ENCODE measurements at regions not wholly inside any gene's neighbourhood (a gene's known extent, or its start where the extent isn't known, plus 50 kb on each side); places are given as distances from the start of the nearest gene placed in this dataset.
A peak's percentile ranks its signal among the peaks of the same experiment; 100 is the strongest.

DNA sequence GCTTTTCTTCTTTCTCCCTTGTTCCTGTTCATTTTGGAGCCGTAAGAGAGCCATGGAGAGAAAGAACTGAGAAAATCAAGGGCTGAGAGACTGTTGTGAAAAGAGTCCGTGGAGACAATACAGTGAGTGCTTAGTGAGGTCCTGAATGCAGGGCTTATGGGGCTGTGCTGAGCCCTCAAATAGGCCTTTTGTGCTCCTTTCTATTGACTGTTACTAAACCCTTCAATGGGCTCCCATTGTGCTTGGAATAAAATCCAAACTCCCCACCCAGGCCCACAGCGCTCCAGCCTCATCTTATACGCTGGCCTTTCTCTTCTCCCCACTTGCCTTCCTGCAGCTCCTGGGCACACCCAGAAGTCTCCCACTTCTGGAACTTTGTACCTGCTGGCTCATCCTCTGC lies 243.1 kb upstream of the HABP2 start:
- Histone ChIP-seq H3K9me3 (ENCODE audit: control insufficient read depth, low read length) (peaks cover 2% of the 10 kb centered on the region), H3K4me3 (ENCODE audit: low read length) (no peak overlapping the region), H3K27me3 (ENCODE audit: control insufficient read depth, insufficient read depth) (no peaks in the 10 kb centered on the region), H3K4me1 (ENCODE audit: control insufficient read depth, insufficient read depth, low read length) (no peaks in the 10 kb centered on the region), H3K27ac (ENCODE audit: low read length) (no peak overlapping the region)
- 90% methylated on average over 4 of the region's 4 CpGs for WGBS
- ATAC-seq (no peak), DNase-seq (no peak)
- intact Hi-C loops (cut with DNase I), result no loop called here

DNA sequence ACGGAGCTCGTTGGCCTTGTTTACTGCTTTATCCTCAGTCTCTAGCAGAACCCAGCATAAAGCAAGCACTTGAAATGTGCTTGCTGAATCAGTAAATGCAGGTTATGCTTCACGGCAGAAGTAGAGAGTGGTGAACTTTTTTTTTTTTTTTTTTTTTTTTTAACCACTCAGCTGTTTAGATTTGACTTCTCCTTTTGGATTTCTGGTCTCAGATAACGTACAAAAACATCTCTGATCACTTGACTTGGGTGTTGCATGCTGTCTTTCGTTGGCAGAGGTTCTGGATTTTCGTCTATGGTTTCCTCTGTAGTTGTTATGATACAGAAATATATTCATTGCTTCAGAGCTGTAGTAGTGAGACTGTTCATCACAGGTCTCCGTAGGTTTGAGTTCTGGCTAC lies 242.5 kb upstream of the HABP2 start:
- Histone ChIP-seq H3K9me3 (ENCODE audit: control insufficient read depth, low read length) (peaks cover 2% of the 10 kb centered on the region), H3K4me1 (ENCODE audit: control insufficient read depth, insufficient read depth, low read length) (no peaks in the 10 kb centered on the region), H3K27ac (ENCODE audit: low read length) (no peak overlapping the region), H3K27me3 (ENCODE audit: control insufficient read depth, insufficient read depth) (no peaks in the 10 kb centered on the region), H3K4me3 (ENCODE audit: low read length) (no peak overlapping the region)
- WGBS, result 63% methylated on average over 7 of the region's 7 CpGs
- DNase-seq, result no peak
- no peak for ATAC-seq
- intact Hi-C loops (cut with DNase I), result no loop called here

DNA sequence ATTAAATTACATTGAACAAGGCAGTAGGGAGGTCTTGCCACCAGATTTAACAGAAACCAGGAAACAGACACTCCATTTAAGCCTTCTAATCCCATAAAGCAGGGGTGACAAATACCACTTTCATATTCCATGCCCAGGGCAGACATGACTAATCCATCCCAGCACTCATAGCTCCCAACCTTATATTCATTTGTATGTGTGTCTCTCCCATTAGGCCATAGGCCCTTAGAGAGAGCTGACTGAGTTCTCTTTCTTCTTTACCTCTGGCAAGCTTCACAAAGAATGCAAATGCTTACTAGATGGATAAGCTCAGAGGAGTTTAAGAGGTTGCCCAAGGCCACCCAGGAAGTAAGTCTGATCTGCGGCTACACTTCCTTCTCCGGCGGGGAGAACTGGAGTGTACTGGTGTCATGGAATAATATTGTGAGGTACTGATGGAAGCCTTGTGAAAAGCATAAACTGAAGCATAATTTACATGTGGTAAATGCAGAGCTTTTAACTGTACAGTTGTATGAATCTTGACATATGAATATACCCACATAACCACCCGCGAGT lies 239.7 kb upstream of the HABP2 start:
- peaks cover 2% of the 10 kb centered on the region for H3K9me3 ChIP-seq (ENCODE audit: control insufficient read depth, low read length)
- no peak overlapping the region for H3K27ac ChIP-seq (ENCODE audit: low read length)
- H3K4me3 ChIP-seq (ENCODE audit: low read length), result no peak overlapping the region
- 93% methylated on average over 5 of the region's 5 CpGs for WGBS
- H3K4me1 ChIP-seq (ENCODE audit: control insufficient read depth, insufficient read depth, low read length), result no peaks in the 10 kb centered on the region
- intact Hi-C loops (cut with DNase I), result no loop called here
- no peaks in the 10 kb centered on the region for H3K27me3 ChIP-seq (ENCODE audit: control insufficient read depth, insufficient read depth)
- no peak for DNase-seq
- ATAC-seq, result no peak

DNA sequence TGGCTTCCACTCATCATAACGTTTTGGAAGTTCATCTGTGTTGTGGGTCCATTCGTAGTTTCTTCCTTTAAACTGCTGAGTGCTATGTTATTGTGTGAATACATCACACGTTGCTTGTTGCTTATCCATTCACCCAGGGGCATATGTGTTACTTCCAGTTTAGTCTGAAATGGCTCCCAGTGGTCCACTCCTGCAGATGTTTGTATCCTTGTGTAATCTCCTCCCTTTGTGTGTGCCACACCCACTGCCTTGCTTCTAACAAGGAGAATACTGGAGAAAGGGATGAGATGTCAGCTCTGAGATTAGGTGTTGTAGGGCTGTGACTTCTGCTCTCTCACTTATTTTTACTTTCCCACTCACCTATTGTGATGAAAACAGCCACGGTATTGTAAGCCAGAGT lies 239.1 kb upstream of the HABP2 start:
- peaks cover 2% of the 10 kb centered on the region for H3K9me3 ChIP-seq (ENCODE audit: control insufficient read depth, low read length)
- DNase-seq (no peak), ATAC-seq (no peak)
- no peak overlapping the region for H3K27ac ChIP-seq (ENCODE audit: low read length)
- intact Hi-C loops (cut with DNase I), result no loop called here
- H3K27me3 ChIP-seq (ENCODE audit: control insufficient read depth, insufficient read depth), result no peaks in the 10 kb centered on the region
- no peaks in the 10 kb centered on the region for H3K4me1 ChIP-seq (ENCODE audit: control insufficient read depth, insufficient read depth, low read length)
- WGBS, result 74% methylated on average over 4 of the region's 4 CpGs
- no peak overlapping the region for H3K4me3 ChIP-seq (ENCODE audit: low read length)

DNA sequence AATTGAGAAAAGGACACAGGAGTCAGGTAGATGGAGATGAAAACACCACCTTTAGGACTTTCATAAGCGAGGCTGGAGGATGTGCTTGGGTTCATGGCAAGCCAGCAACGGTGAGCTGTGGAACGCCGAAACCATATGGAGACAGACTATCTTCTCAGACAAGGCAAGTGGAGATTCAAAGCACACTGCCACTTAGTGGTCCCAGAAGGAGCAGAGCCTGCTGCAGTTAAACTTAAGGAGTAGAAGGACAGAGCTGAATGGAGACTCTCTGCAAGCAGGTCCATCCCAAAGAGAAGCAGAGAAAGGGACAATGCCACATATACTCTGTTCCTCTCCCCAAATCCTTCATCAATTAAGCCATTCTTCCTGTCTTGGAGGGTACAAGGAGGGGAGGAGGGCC lies 236.3 kb upstream of the HABP2 start:
- intact Hi-C loops (cut with DNase I), result no loop called here
- Histone ChIP-seq H3K9me3 (ENCODE audit: control insufficient read depth, low read length) (peaks cover 2% of the 10 kb centered on the region), H3K4me3 (ENCODE audit: low read length) (no peak overlapping the region), H3K27ac (ENCODE audit: low read length) (no peak overlapping the region), H3K4me1 (ENCODE audit: control insufficient read depth, insufficient read depth, low read length) (no peaks in the 10 kb centered on the region), H3K27me3 (ENCODE audit: control insufficient read depth, insufficient read depth) (no peaks in the 10 kb centered on the region)
- 91% methylated on average over 4 of the region's 4 CpGs for WGBS
- ATAC-seq (no peak), DNase-seq (no peak)

DNA sequence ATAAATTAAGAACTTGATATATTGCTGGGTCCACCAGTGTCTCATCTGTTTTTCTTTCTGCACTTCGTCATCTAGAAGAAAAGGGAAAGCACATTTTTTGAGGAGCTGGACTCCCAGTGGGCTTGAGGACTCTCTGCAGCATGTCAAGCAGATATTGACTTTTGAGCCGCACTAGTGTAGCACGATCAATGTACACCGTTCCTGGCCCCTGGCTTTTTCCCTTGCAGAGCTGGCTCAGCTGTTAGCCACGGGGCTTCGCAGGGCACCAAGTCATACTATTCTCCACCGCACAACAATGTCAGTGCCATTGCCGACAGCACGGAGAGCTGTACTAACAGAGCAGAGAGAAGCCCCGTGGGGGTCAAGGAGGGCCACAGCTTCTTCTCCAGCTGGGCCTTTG lies 235.4 kb upstream of the HABP2 start:
- DNase-seq, result no peak
- Histone ChIP-seq H3K27me3 (ENCODE audit: control insufficient read depth, insufficient read depth) (no peaks in the 10 kb centered on the region), H3K9me3 (ENCODE audit: control insufficient read depth, low read length) (peaks cover 2% of the 10 kb centered on the region), H3K4me3 (ENCODE audit: low read length) (no peak overlapping the region), H3K4me1 (ENCODE audit: control insufficient read depth, insufficient read depth, low read length) (no peaks in the 10 kb centered on the region), H3K27ac (ENCODE audit: low read length) (no peak overlapping the region)
- intact Hi-C loops (cut with DNase I), result no loop called here
- no peak for ATAC-seq
- 65% methylated on average over 10 of the region's 10 CpGs for WGBS

DNA sequence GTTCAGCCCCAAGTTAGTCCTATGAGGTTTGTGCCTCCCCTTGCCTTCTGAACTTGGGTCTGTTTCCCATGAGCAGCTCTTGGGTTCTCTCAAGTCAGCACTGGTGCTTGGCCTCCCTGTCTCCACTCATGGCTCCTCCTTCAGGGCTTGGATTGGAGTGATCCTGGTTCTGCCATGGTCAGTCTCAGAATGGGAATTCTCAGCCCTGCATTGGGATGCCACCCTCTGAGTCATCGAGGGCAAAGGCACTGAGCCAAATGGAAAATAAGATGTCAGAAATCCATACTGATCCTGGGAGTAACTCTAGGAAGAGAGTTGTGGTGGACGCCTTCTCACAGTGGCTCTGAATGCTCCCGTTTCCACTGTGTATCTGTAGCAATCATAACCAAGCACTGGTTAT lies 233.4 kb upstream of the HABP2 start:
- no peak for ATAC-seq
- H3K9me3 ChIP-seq (ENCODE audit: control insufficient read depth, low read length), result no peaks in the 10 kb centered on the region
- no peak overlapping the region for H3K4me3 ChIP-seq (ENCODE audit: low read length)
- H3K27me3 ChIP-seq (ENCODE audit: control insufficient read depth, insufficient read depth), result no peaks in the 10 kb centered on the region
- intact Hi-C loops (cut with DNase I), result no loop called here
- no peaks in the 10 kb centered on the region for H3K4me1 ChIP-seq (ENCODE audit: control insufficient read depth, insufficient read depth, low read length)
- DNase-seq, result no peak
- H3K27ac ChIP-seq (ENCODE audit: low read length), result no peak overlapping the region
- 83% methylated on average over 3 of the region's 3 CpGs for WGBS

DNA sequence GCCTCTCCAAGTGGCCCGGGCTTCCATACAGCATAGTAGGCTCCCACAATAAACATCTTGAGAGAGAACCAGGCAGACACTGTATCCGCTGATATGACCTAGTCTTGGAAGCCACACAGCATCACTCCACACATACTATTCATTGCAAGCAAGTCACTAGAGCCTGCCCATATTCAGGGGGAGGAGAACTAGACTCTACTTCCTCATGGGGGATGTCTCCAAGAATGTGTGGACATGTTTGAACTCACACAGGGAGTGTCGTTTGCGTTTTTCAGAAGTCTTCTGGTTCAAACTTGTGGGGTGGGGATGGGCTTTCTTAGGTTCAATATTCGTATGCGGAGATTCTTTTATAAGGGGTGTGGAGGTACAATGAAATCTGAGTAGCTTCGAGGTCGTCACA lies 232.6 kb upstream of the HABP2 start:
- Histone ChIP-seq H3K27ac (ENCODE audit: low read length) (no peak overlapping the region), H3K4me3 (ENCODE audit: low read length) (no peak overlapping the region), H3K27me3 (ENCODE audit: control insufficient read depth, insufficient read depth) (no peaks in the 10 kb centered on the region), H3K4me1 (ENCODE audit: control insufficient read depth, insufficient read depth, low read length) (no peaks in the 10 kb centered on the region), H3K9me3 (ENCODE audit: control insufficient read depth, low read length) (no peaks in the 10 kb centered on the region)
- 74% methylated on average over 8 of the region's 8 CpGs for WGBS
- DNase-seq (no peak), ATAC-seq (peak in 1 of 2 donors; percentile 45)
- intact Hi-C loops (cut with DNase I), result no loop called here

DNA sequence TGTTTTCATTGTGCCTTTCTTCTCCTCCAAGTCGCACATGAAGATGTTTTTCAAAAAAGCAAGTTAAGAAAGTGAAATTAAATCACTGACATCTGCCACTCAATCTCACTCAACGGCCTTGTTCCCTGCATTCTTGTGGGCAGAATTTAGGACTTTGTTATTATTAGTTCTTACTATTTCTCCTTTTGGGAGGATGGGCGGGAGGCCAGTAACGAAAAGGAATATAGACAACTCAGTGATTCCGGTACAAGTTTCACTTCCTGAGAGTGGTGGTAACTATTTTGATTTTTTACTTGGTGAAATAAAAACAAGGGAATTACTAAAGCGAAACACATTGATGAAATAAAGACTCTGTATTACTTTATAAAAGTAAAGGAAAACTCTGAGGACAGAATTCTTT lies 231.9 kb upstream of the HABP2 start:
- ATAC-seq (no peak), DNase-seq (peak in 1 of 3 donors; percentile 57)
- H3K4me3 ChIP-seq (ENCODE audit: low read length), result no peak overlapping the region
- H3K4me1 ChIP-seq (ENCODE audit: control insufficient read depth, insufficient read depth, low read length), result no peaks in the 10 kb centered on the region
- no peaks in the 10 kb centered on the region for H3K27me3 ChIP-seq (ENCODE audit: control insufficient read depth, insufficient read depth)
- H3K27ac ChIP-seq (ENCODE audit: low read length), result no peak overlapping the region
- WGBS, result 66% methylated on average over 6 of the region's 6 CpGs
- H3K9me3 ChIP-seq (ENCODE audit: control insufficient read depth, low read length), result no peaks in the 10 kb centered on the region
- intact Hi-C loops (cut with DNase I), result no loop called here

DNA sequence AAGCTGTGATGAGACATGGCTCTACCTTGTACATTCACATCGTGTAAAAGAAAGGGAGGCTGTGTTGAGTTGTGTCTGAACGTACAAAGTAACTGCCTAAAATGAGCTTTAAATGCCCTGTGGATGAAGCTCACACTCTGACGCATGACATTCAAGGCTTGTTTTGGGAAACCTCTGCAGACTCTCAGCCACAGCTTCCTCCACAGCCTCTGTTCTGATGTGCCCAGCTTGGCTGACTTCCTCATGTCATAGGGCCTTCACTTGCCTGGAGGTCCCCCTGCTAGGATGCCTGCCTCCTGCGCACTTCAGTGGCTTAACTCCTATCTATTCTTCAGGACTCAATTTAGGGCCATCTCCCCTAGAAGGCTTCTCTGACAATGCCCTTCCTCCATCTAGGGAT lies 230.0 kb upstream of the HABP2 start:
- peaks cover 3% of the 10 kb centered on the region for H3K4me1 ChIP-seq (ENCODE audit: control insufficient read depth, insufficient read depth, low read length)
- DNase-seq (no peak), ATAC-seq (peak in 1 of 2 donors; percentile 27)
- H3K9me3 ChIP-seq (ENCODE audit: control insufficient read depth, low read length), result no peaks in the 10 kb centered on the region
- H3K27me3 ChIP-seq (ENCODE audit: control insufficient read depth, insufficient read depth), result no peaks in the 10 kb centered on the region
- 85% methylated on average over 4 of the region's 4 CpGs for WGBS
- H3K4me3 ChIP-seq (ENCODE audit: low read length), result no peak overlapping the region
- H3K27ac ChIP-seq (ENCODE audit: low read length), result no peak overlapping the region
- intact Hi-C loops (cut with DNase I), result no loop called here

DNA sequence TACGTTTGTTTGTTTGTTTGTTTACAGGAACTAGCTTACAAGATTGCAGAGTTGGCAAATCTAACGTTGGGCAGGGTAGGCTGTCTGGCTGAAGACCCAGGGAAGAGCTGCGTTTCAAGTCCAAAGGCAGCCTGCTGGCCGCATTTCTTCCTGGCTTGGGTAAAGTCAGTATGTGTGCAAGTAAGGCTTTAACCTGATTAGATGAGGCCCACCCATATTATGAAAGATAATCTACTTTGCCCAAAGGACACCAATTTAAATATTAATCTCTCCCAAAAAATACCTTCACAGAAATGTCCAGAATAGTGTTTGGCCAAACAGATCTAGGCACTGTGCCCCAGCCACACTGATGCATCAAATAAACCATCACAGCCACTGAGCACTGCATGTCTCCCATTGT lies 228.9 kb upstream of the HABP2 start:
- 77% methylated on average over 4 of the region's 4 CpGs for WGBS
- intact Hi-C loops (cut with DNase I), result no loop called here
- peaks cover 3% of the 10 kb centered on the region for H3K4me1 ChIP-seq (ENCODE audit: control insufficient read depth, insufficient read depth, low read length)

More for the DNA sequence above, 228.9 kb upstream of the HABP2 start:
- ATAC-seq (no peak), DNase-seq (no peak)
- no peaks in the 10 kb centered on the region for H3K27me3 ChIP-seq (ENCODE audit: control insufficient read depth, insufficient read depth)
- no peak overlapping the region for H3K4me3 ChIP-seq (ENCODE audit: low read length)
- H3K27ac ChIP-seq (ENCODE audit: low read length), result no peak overlapping the region
- no peaks in the 10 kb centered on the region for H3K9me3 ChIP-seq (ENCODE audit: control insufficient read depth, low read length)

Measured in right cardiac atrium (tissue), 5 donors.